Ascending aorta (tissue), 2 donors: ENCODE measurements at regions not wholly inside any gene's neighbourhood (a gene's known extent, or its start where the extent isn't known, plus 50 kb on each side); places are given as distances from the start of the nearest gene placed in this dataset.

Experiments
- DNase-seq, 2 donors: peaks; one replicate each; pipeline ENCODE4 v3.0.0-alpha.2; 2019; ENCODE audit warnings: low spot score in 2 of 2
- H3K27ac ChIP-seq, 2 donors: fragments of 200-600 bp; sonication (generic); one replicate each; pipeline ENCODE4 v1.5.1; 2016 to 2017; ENCODE audit warnings: mild to moderate bottlenecking in 1 of 2
- H3K27me3 ChIP-seq: fragments of 200-600 bp; sonication (generic); one replicate; pipeline ENCODE4 v1.5.1; 2017
- H3K36me3 ChIP-seq, 2 donors: fragments of 200-600 bp; sonication (generic); one replicate each; pipeline ENCODE4 v1.5.1; 2016
- H3K4me1 ChIP-seq, 2 donors: fragments of 200-600 bp; sonication (generic); one replicate each; pipeline ENCODE4 v1.5.1; 2016 to 2017; ENCODE audit warnings: mild to moderate bottlenecking in 1 of 2
- H3K4me3 ChIP-seq, 2 donors: fragments of 200-600 bp; sonication (generic); one replicate each; pipeline ENCODE4 v1.5.1; 2016 to 2017; ENCODE audit warnings: mild to moderate bottlenecking in 1 of 2
- H3K9me3 ChIP-seq, 2 donors: fragments of 200-600 bp; sonication (generic); one replicate each; pipeline ENCODE4 v1.5.1; 2016
- CTCF ChIP-seq, 3 experiments: fragments of 200-600 bp in 2 of 3; fragments of 450-650 bp in 1 of 3; sonication (generic) in 2 of 3; IDR thresholded peaks; one replicate each; pipeline ENCODE4 v1.5.1; 2016 to 2019; ENCODE audit warnings: antibody characterized with exemption in 3 of 3, mild to moderate bottlenecking in 1 of 3, moderate library complexity in 1 of 3
- intact Hi-C: fragments of 100-400 bp; cut with DNase I; formaldehyde crosslinking; loops from one replicate; pipeline ENCODE4 v1.15.1; 2023

- no peaks in the 10 kb centered on the region for H3K27me3 ChIP-seq
- no peak overlapping the region for H3K27ac ChIP-seq
- intact Hi-C loops = no loop called here
- no peaks in the 10 kb centered on the region for H3K4me1 ChIP-seq
- H3K4me3 ChIP-seq = no peak overlapping the region
- DNase-seq = no peak
- no peaks in the 10 kb centered on the region for H3K9me3 ChIP-seq
- no peak for TF ChIP-seq CTCF (IDR thresholded peaks at IDR 0.05)
- H3K36me3 ChIP-seq = no peaks in the 10 kb centered on the region
These were observed 279.3 kb upstream of the SORCS1 start for GRCh38 chr10:107443813-107444212.

GRCh38 chr10:107443326-107443725 lies 278.8 kb upstream of the SORCS1 start:
- Histone ChIP-seq H3K36me3 (no peaks in the 10 kb centered on the region), H3K9me3 (no peaks in the 10 kb centered on the region), H3K27me3 (no peaks in the 10 kb centered on the region), H3K4me1 (no peaks in the 10 kb centered on the region), H3K4me3 (no peak overlapping the region), H3K27ac (no peak overlapping the region)
- no peak for TF ChIP-seq CTCF (IDR thresholded peaks at IDR 0.05)
- intact Hi-C loops = no loop called here
- DNase-seq = no peak

GRCh38 chr10:107442035-107442505 lies 277.6 kb upstream of the SORCS1 start:
- H3K27ac ChIP-seq = no peak overlapping the region
- DNase-seq = no peak
- no peaks in the 10 kb centered on the region for H3K9me3 ChIP-seq
- H3K27me3 ChIP-seq = no peaks in the 10 kb centered on the region
- TF ChIP-seq CTCF (IDR thresholded peaks at IDR 0.05) = no peak
- intact Hi-C loops = no loop called here
- no peaks in the 10 kb centered on the region for H3K4me1 ChIP-seq
- no peak overlapping the region for H3K4me3 ChIP-seq
- no peaks in the 10 kb centered on the region for H3K36me3 ChIP-seq

- intact Hi-C loops = no loop called here
- H3K27me3 ChIP-seq = no peaks in the 10 kb centered on the region
- H3K4me1 ChIP-seq = no peaks in the 10 kb centered on the region
- no peaks in the 10 kb centered on the region for H3K36me3 ChIP-seq
- no peak for DNase-seq
- H3K27ac ChIP-seq = no peak overlapping the region
- no peak for TF ChIP-seq CTCF (IDR thresholded peaks at IDR 0.05)
- no peaks in the 10 kb centered on the region for H3K9me3 ChIP-seq
- no peak overlapping the region for H3K4me3 ChIP-seq
These were observed 276.2 kb upstream of the SORCS1 start for GRCh38 chr10:107440741-107441140.

GRCh38 chr10:107437921-107438320 lies 273.4 kb upstream of the SORCS1 start:
- intact Hi-C loops = no loop called here
- Histone ChIP-seq H3K9me3 (no peaks in the 10 kb centered on the region), H3K27ac (no peak overlapping the region), H3K27me3 (no peaks in the 10 kb centered on the region), H3K36me3 (no peaks in the 10 kb centered on the region), H3K4me3 (no peak overlapping the region), H3K4me1 (no peaks in the 10 kb centered on the region)
- no peak for DNase-seq
- no peak for TF ChIP-seq CTCF (IDR thresholded peaks at IDR 0.05)

- intact Hi-C loops = no loop called here
These were observed 272.1 kb upstream of the SORCS1 start for GRCh38 chr10:107436568-107436967.

More at GRCh38 chr10:107436568-107436967, 272.1 kb upstream of the SORCS1 start:
- no peaks in the 10 kb centered on the region for H3K36me3 ChIP-seq
- H3K27ac ChIP-seq = no peak overlapping the region
- TF ChIP-seq CTCF (IDR thresholded peaks at IDR 0.05) = no peak
- no peak overlapping the region for H3K4me3 ChIP-seq
- H3K27me3 ChIP-seq = no peaks in the 10 kb centered on the region
- DNase-seq = no peak
- H3K9me3 ChIP-seq = no peaks in the 10 kb centered on the region
- no peaks in the 10 kb centered on the region for H3K4me1 ChIP-seq
